ENCODE measurements at regions not wholly inside any gene's neighbourhood (a gene's known extent, or its start where the extent isn't known, plus 50 kb on each side); places are given as distances from the start of the nearest gene placed in this dataset.

- no peak for TF ChIP-seq ARID2 (IDR thresholded peaks at IDR 0.05)
- TF ChIP-seq ZNF316 (IDR thresholded peaks at IDR 0.05), result peak; percentile 84
- no peak for TF ChIP-seq IRF9 (tag; IDR thresholded peaks at IDR 0.05)
- TF ChIP-seq RFX5 (IDR thresholded peaks at IDR 0.05; ENCODE audit: low read depth, low read length), result no peak
- no peak for TF ChIP-seq POLR3G (IDR thresholded peaks at IDR 0.05; ENCODE audit: extremely low read depth, insufficient read length, insufficient replicate concordance)
- TF ChIP-seq MAFG (tag; conservative IDR thresholded peaks at IDR 0.05), result peak; percentile 64
- TF ChIP-seq, protein P1, sequence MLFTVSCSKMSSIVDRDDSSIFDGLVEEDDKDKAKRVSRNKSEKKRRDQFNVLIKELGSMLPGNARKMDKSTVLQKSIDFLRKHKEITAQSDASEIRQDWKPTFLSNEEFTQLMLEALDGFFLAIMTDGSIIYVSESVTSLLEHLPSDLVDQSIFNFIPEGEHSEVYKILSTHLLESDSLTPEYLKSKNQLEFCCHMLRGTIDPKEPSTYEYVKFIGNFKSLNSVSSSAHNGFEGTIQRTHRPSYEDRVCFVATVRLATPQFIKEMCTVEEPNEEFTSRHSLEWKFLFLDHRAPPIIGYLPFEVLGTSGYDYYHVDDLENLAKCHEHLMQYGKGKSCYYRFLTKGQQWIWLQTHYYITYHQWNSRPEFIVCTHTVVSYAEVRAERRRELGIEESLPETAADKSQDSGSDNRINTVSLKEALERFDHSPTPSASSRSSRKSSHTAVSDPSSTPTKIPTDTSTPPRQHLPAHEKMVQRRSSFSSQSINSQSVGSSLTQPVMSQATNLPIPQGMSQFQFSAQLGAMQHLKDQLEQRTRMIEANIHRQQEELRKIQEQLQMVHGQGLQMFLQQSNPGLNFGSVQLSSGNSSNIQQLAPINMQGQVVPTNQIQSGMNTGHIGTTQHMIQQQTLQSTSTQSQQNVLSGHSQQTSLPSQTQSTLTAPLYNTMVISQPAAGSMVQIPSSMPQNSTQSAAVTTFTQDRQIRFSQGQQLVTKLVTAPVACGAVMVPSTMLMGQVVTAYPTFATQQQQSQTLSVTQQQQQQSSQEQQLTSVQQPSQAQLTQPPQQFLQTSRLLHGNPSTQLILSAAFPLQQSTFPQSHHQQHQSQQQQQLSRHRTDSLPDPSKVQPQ (CRISPR knock-in tag; IDR thresholded peaks at IDR 0.05; ENCODE audit: borderline replicate concordance), result no peak
- no peak for TF ChIP-seq ZNF143 (CRISPR knock-in tag; IDR thresholded peaks at IDR 0.05)
- TF ChIP-seq UBTF (IDR thresholded peaks at IDR 0.05; ENCODE audit: borderline replicate concordance in 1 of 2, low read depth in 2 of 2, low read length in 2 of 2), result no peak
- TF ChIP-seq, protein P2, sequence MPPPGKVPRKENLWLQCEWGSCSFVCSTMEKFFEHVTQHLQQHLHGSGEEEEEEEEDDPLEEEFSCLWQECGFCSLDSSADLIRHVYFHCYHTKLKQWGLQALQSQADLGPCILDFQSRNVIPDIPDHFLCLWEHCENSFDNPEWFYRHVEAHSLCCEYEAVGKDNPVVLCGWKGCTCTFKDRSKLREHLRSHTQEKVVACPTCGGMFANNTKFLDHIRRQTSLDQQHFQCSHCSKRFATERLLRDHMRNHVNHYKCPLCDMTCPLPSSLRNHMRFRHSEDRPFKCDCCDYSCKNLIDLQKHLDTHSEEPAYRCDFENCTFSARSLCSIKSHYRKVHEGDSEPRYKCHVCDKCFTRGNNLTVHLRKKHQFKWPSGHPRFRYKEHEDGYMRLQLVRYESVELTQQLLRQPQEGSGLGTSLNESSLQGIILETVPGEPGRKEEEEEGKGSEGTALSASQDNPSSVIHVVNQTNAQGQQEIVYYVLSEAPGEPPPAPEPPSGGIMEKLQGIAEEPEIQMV (tag; conservative IDR thresholded peaks at IDR 0.05; ENCODE audit: low read depth), result no peak
- peak; percentile 66 for TF ChIP-seq MAFK (IDR thresholded peaks at IDR 0.05; ENCODE audit: low read length)
- TF ChIP-seq ZNF507 (tag; conservative IDR thresholded peaks at IDR 0.05), result no peak
- no peak for TF ChIP-seq DMBX1 (CRISPR knock-in tag; IDR thresholded peaks at IDR 0.05; ENCODE audit: borderline replicate concordance)
- TF ChIP-seq CXXC5 (CRISPR knock-in tag; IDR thresholded peaks at IDR 0.05), result no peak
These were observed 135.3 kb upstream of the RPS23 start (continued) for GRCh38 chr5:82413302-82414040.
